AG04449 (cell line): ENCODE measurements at regions not wholly inside any gene's neighbourhood (a gene's known extent, or its start where the extent isn't known, plus 50 kb on each side); places are given as distances from the start of the nearest gene placed in this dataset.

ENCODE experiments used
- CTCF ChIA-PET: fragments of 350-600 bp; formaldehyde crosslinking; extraction: SDS; loops from one replicate; lab custom pipeline; 2021; ENCODE audit warnings: antibody characterized with exemption; lab: Yijun Ruan, JAX
- POLR2A ChIA-PET: fragments of 400-600, 350-600 bp; formaldehyde crosslinking; extraction: SDS; loops from one replicate; lab custom pipeline; 2020; ENCODE audit warnings: antibody characterized with exemption, inconsistent platforms; lab: Yijun Ruan, JAX
- DNase-seq: peaks from one replicate; pipeline ENCODE4 v3.0.0-alpha.2; 2010; ENCODE audit warnings: low read depth, low spot score
- H3K4me3 ChIP-seq: 2 replicates; pipeline ENCODE4 v1.5.1; 2011; ENCODE audit warnings: low read depth, mild to moderate bottlenecking, control low read depth, low read length
- CTCF ChIP-seq: IDR thresholded peaks from one replicate; pipeline ENCODE4 v1.5.1; 2011; ENCODE audit warnings: mild to moderate bottlenecking, moderate library complexity, low read length, control low read depth, inconsistent platforms; ENCODE audit not compliant: insufficient read depth; ENCODE audit errors: missing control alignments

GRCh38 chr4:62835631-62836030 is 1573.6 kb downstream of the TECRL start:
- TF ChIP-seq CTCF = no peak
- DNase-seq = no peak
- CTCF ChIA-PET = no interaction called here
- no peak overlapping the region for H3K4me3 ChIP-seq
- POLR2A ChIA-PET = no interaction called here

- H3K4me3 ChIP-seq = no peak overlapping the region
- POLR2A ChIA-PET = no interaction called here
- no peak for DNase-seq
- no peak for TF ChIP-seq CTCF
- CTCF ChIA-PET = no interaction called here
Measured at GRCh38 chr4:62822306-62822705, 1586.9 kb downstream of the TECRL start.

GRCh38 chr4:62816566-62816965 is 1592.7 kb downstream of the TECRL start:
- POLR2A ChIA-PET = no interaction called here
- DNase-seq = no peak
- CTCF ChIA-PET = no interaction called here
- no peak overlapping the region for H3K4me3 ChIP-seq
- TF ChIP-seq CTCF = no peak

DNA sequence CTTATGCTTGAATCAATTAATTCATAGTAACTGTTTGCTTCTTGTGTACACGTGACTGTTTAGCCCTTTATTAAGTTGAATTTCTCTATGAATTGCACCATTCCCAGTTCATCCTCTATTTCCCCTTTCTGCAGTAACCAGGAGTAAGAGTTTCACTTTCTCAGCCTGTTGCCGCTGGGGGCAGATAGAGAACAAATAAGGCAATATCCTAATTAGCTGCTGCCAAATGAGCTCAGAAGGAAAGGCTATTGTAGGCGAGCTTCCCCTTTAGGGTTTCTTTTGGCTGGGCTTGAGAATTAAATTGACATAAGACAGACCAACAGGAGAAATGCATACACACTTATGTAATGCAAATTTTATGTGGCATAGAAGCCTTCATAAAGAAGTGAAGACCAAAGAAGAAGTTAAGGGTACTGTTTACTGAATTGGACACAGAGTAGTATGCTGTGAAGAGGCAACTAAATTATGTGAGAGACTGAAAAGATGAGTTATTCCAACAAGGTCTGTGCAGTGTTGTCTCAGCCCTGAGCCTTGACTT is 1594.7 kb downstream of the TECRL start:
- no peak overlapping the region for H3K4me3 ChIP-seq
- POLR2A ChIA-PET = no interaction called here
- TF ChIP-seq CTCF = no peak
- DNase-seq = no peak
- CTCF ChIA-PET = no interaction called here

- POLR2A ChIA-PET = no interaction called here
- CTCF ChIA-PET = no interaction called here
- no peak overlapping the region for H3K4me3 ChIP-seq
- TF ChIP-seq CTCF = no peak
- DNase-seq = no peak
Measured at GRCh38 chr4:62806816-62807215, 1602.4 kb downstream of the TECRL start.

- CTCF ChIA-PET = no interaction called here
- H3K4me3 ChIP-seq = no peak overlapping the region
- TF ChIP-seq CTCF = no peak
- POLR2A ChIA-PET = no interaction called here
- no peak for DNase-seq
Measured at GRCh38 chr4:62804075-62804474, 1603.9 kb downstream of the ADGRL3 start.

- DNase-seq = no peak
- POLR2A ChIA-PET = no interaction called here
- no peak for TF ChIP-seq CTCF
- CTCF ChIA-PET = no interaction called here
- no peak overlapping the region for H3K4me3 ChIP-seq
Measured at GRCh38 chr4:62797221-62797620, 1597.1 kb downstream of the ADGRL3 start.
